ENCODE measurements at regions not wholly inside any gene's neighbourhood (a gene's known extent, or its start where the extent isn't known, plus 50 kb on each side); places are given as distances from the start of the nearest gene placed in this dataset.
"Not testable (repeated sequence)": the region's sequence is repeated elsewhere in the genome, so short reads cannot be mapped to it uniquely, and the experiment has no call there.

- no peaks in the 10 kb centered on the region for H3F3A ChIP-seq (ENCODE audit: low read depth)
Measured at GRCh38 chr16:79986352-79986751, 385.8 kb upstream of the MAF start.

GRCh38 chr16:79985606-79986005 is 385.1 kb upstream of the MAF start:
- TF ChIP-seq CTCF (conservative IDR thresholded peaks at IDR 0.05; ENCODE audit: low read length), result no peak
- Histone ChIP-seq H4K20me1 (ENCODE audit: insufficient read depth, low read length, poor library complexity, severe bottlenecking) (no peaks in the 10 kb centered on the region), H2AFZ (ENCODE audit: low read length) (no peak overlapping the region), H3K36me3 (ENCODE audit: insufficient read depth, low read length) (no peaks in the 10 kb centered on the region), H3K9me2 (replicated peaks; ENCODE audit: low read depth, low read length) (no peaks in the 10 kb centered on the region), H3K4me3 (ENCODE audit: low read length, poor library complexity, severe bottlenecking) (no peak overlapping the region), H3K9ac (ENCODE audit: low read depth, low read length, poor library complexity, severe bottlenecking) (no peak overlapping the region), H3K79me2 (ENCODE audit: insufficient read depth, low read length) (no peaks in the 10 kb centered on the region), H3K9me3 (ENCODE audit: insufficient read depth, low read depth, low read length) (no peaks in the 10 kb centered on the region), H3K4me2 (ENCODE audit: low read depth, low read length, poor library complexity, severe bottlenecking) (no peak overlapping the region), H3F3A (ENCODE audit: low read depth) (no peaks in the 10 kb centered on the region), H3K4me1 (ENCODE audit: insufficient read depth, low read length, poor library complexity, severe bottlenecking) (peaks cover 11% of the 10 kb centered on the region), H3K27me3 (ENCODE audit: insufficient read depth, low read length, poor library complexity, severe bottlenecking) (no peaks in the 10 kb centered on the region)

More at GRCh38 chr16:79986352-79986751, 385.8 kb upstream of the MAF start:
- Histone ChIP-seq H3K4me2 (ENCODE audit: low read depth, low read length, poor library complexity, severe bottlenecking) (no peak overlapping the region), H3K79me2 (ENCODE audit: insufficient read depth, low read length) (no peaks in the 10 kb centered on the region), H3K4me1 (ENCODE audit: insufficient read depth, low read length, poor library complexity, severe bottlenecking) (peaks cover 11% of the 10 kb centered on the region), H4K20me1 (ENCODE audit: insufficient read depth, low read length, poor library complexity, severe bottlenecking) (no peaks in the 10 kb centered on the region), H2AFZ (ENCODE audit: low read length) (no peak overlapping the region), H3K9me3 (ENCODE audit: insufficient read depth, low read depth, low read length) (no peaks in the 10 kb centered on the region), H3K9ac (ENCODE audit: low read depth, low read length, poor library complexity, severe bottlenecking) (no peak overlapping the region), H3K36me3 (ENCODE audit: insufficient read depth, low read length) (no peaks in the 10 kb centered on the region), H3K27me3 (ENCODE audit: insufficient read depth, low read length, poor library complexity, severe bottlenecking) (no peaks in the 10 kb centered on the region), H3K9me2 (replicated peaks; ENCODE audit: low read depth, low read length) (no peaks in the 10 kb centered on the region), H3K4me3 (ENCODE audit: low read length, poor library complexity, severe bottlenecking) (no peak overlapping the region)
- TF ChIP-seq EZH2phosphoT487 (IDR thresholded peaks at IDR 0.05; ENCODE audit: borderline replicate concordance), result no peak
- TF ChIP-seq CTCF (conservative IDR thresholded peaks at IDR 0.05; ENCODE audit: low read length), result no peak

GRCh38 chr16:79984149-79984548 is 383.6 kb upstream of the MAF start:
- not testable (repeated sequence) for H2AFZ ChIP-seq (ENCODE audit: low read length); H3F3A ChIP-seq (ENCODE audit: low read depth); H3K4me3 ChIP-seq (ENCODE audit: low read length, poor library complexity, severe bottlenecking); H3K27me3 ChIP-seq (ENCODE audit: insufficient read depth, low read length, poor library complexity, severe bottlenecking); H3K4me2 ChIP-seq (ENCODE audit: low read depth, low read length, poor library complexity, severe bottlenecking); H4K20me1 ChIP-seq (ENCODE audit: insufficient read depth, low read length, poor library complexity, severe bottlenecking); H3K79me2 ChIP-seq (ENCODE audit: insufficient read depth, low read length); H3K9ac ChIP-seq (ENCODE audit: low read depth, low read length, poor library complexity, severe bottlenecking); H3K36me3 ChIP-seq (ENCODE audit: insufficient read depth, low read length); H3K4me1 ChIP-seq (ENCODE audit: insufficient read depth, low read length, poor library complexity, severe bottlenecking); H3K9me2 ChIP-seq (replicated peaks; ENCODE audit: low read depth, low read length); H3K9me3 ChIP-seq (ENCODE audit: insufficient read depth, low read depth, low read length)

- Histone ChIP-seq H4K20me1 (ENCODE audit: insufficient read depth, low read length, poor library complexity, severe bottlenecking) (no peaks in the 10 kb centered on the region), H2AFZ (ENCODE audit: low read length) (no peak overlapping the region), H3K9me3 (ENCODE audit: insufficient read depth, low read depth, low read length) (no peaks in the 10 kb centered on the region), H3K4me1 (ENCODE audit: insufficient read depth, low read length, poor library complexity, severe bottlenecking) (no peaks in the 10 kb centered on the region), H3K36me3 (ENCODE audit: insufficient read depth, low read length) (no peaks in the 10 kb centered on the region), H3K79me2 (ENCODE audit: insufficient read depth, low read length) (no peaks in the 10 kb centered on the region), H3K4me3 (ENCODE audit: low read length, poor library complexity, severe bottlenecking) (no peak overlapping the region), H3K4me2 (ENCODE audit: low read depth, low read length, poor library complexity, severe bottlenecking) (no peak overlapping the region), H3K27me3 (ENCODE audit: insufficient read depth, low read length, poor library complexity, severe bottlenecking) (no peaks in the 10 kb centered on the region), H3K9me2 (replicated peaks; ENCODE audit: low read depth, low read length) (no peaks in the 10 kb centered on the region), H3F3A (ENCODE audit: low read depth) (no peaks in the 10 kb centered on the region), H3K9ac (ENCODE audit: low read depth, low read length, poor library complexity, severe bottlenecking) (no peak overlapping the region)
- no peak for TF ChIP-seq CTCF (conservative IDR thresholded peaks at IDR 0.05; ENCODE audit: low read length)
- no peak for TF ChIP-seq EZH2phosphoT487 (IDR thresholded peaks at IDR 0.05; ENCODE audit: borderline replicate concordance)
Measured at GRCh38 chr16:79982862-79983261, 382.3 kb upstream of the MAF start.
